Psoas muscle (tissue), 7 donors: ENCODE measurements at regions not wholly inside any gene's neighbourhood (a gene's known extent, or its start where the extent isn't known, plus 50 kb on each side); places are given as distances from the start of the nearest gene placed in this dataset.

ENCODE experiments used
- ATAC-seq, 4 donors: fragments of 200-7000 bp; cut with Tn5 transposase; one replicate each; pipeline ENCODE4 v1.9.1; 2020; ENCODE audit warnings: moderate library complexity in 3 of 4, mild to moderate bottlenecking in 2 of 4
- DNase-seq, 2 donors: peaks; one replicate each; pipeline ENCODE4 v3.0.0-alpha.2; 2020
- H3K27ac ChIP-seq: fragments of 200-600 bp; one replicate; pipeline ENCODE4 v1.8.0; 2022
- H3K27me3 ChIP-seq, 3 donors: fragments of 200-600 bp in 1 of 3; one replicate each; pipeline versions ENCODE4 v1.6.1 to v1.8.0; 2013 to 2022; ENCODE audit warnings: low read length in 2 of 3, mild to moderate bottlenecking in 2 of 3, moderate library complexity in 1 of 3; ENCODE audit not compliant: insufficient read depth in 3 of 3
- H3K36me3 ChIP-seq, 2 donors: fragments of 200-600 bp in 1 of 2; one replicate each; pipeline versions ENCODE4 v1.6.1 to v1.8.0; 2013 to 2022; ENCODE audit warnings: low read depth in 1 of 2, mild to moderate bottlenecking in 1 of 2, moderate library complexity in 1 of 2; ENCODE audit not compliant: insufficient read depth in 1 of 2
- H3K4me1 ChIP-seq: fragments of 200-600 bp; one replicate; pipeline ENCODE4 v1.8.0; 2022
- H3K4me3 ChIP-seq: fragments of 200-600 bp; one replicate; pipeline ENCODE4 v1.8.0; 2022; ENCODE audit warnings: mild to moderate bottlenecking
- H3K9me3 ChIP-seq: fragments of 200-600 bp; one replicate; pipeline ENCODE4 v1.8.0; 2022
- CTCF ChIP-seq: fragments of 200-600 bp; IDR thresholded peaks from one replicate; pipeline ENCODE4 v1.8.0; 2022; ENCODE audit warnings: antibody characterized with exemption
- WGBS, 3 donors: extraction: QIAGEN DNeasy Blood & Tissue Kit; methylation state at CpG; one replicate each; pipeline versions ENCODE4 v1.1.6 to v1.1.7; 2013; 5-methylcytosine and 5-hydroxymethylcytosine counted together
- intact Hi-C, 2 donors: fragments of 100-400 bp; cut with DNase I; formaldehyde crosslinking; loops; one replicate each; pipeline versions ENCODE4 v1.11.0 to v1.14.2; 2022
- donor health status: healthy with polysubstance abuse.
- donor health status: DM: no; HTN: no; CAD: no; lungs with moderate emphysema.
- donor health status: Bipolar disorder and iron deficiency.
- donor health status: healthy.
- donor health status: DM: yes; HTN: yes; CAD: no.
- donor health status: DM: no; HTN: no; CAD: no.
- donor health status: DM: yes; HTN: yes; CAD: no.

GRCh38 chr13:48773531-48774275 is 120.0 kb downstream of the CYSLTR2 start:
- no peak for TF ChIP-seq CTCF
- Histone ChIP-seq H3K36me3 (no peaks in the 10 kb centered on the region), H3K4me1 (no peaks in the 10 kb centered on the region), H3K9me3 (no peaks in the 10 kb centered on the region), H3K27ac (no peak overlapping the region), H3K27me3 (peaks cover 0 to 9% (median 0%) of the 10 kb centered on the region in 3 donors), H3K4me3 (no peak overlapping the region)
- no peak for ATAC-seq
- intact Hi-C loops = loop anchor here (5.0 to 10.0 kb wide), 3 partner anchors 189 to 441 kb away; no protein-coding TSS in a partner anchor
- DNase-seq = no peak
- 64 to 79% (median 78%) methylated on average over 2 of the region's 2 CpGs for WGBS, 3 donors

- intact Hi-C loops = loop anchor here in 1 of 2 donors (10.0 kb wide), 2 partner anchors 190 to 440 kb away; no protein-coding TSS in a partner anchor
- 91 to 94% (median 91%) methylated on average over 2 of the region's 2 CpGs for WGBS, 3 donors
- Histone ChIP-seq H3K4me3 (no peak overlapping the region), H3K27ac (no peak overlapping the region), H3K27me3 (peaks cover 0 to 9% (median 0%) of the 10 kb centered on the region in 3 donors), H3K9me3 (peaks cover 7% of the 10 kb centered on the region), H3K36me3 (no peaks in the 10 kb centered on the region), H3K4me1 (no peaks in the 10 kb centered on the region)
- no peak for TF ChIP-seq CTCF
- ATAC-seq = no peak
- DNase-seq = no peak
These were observed 121.6 kb downstream of the CYSLTR2 start for GRCh38 chr13:48775285-48775684.

GRCh38 chr13:48775804-48776203 is 122.1 kb downstream of the CYSLTR2 start:
- intact Hi-C loops = loop anchor here in 1 of 2 donors (10.0 kb wide), 2 partner anchors 191 to 441 kb away; no protein-coding TSS in a partner anchor
- DNase-seq (no peak), ATAC-seq (no peak)
- H3K9me3 ChIP-seq = peaks cover 12% of the 10 kb centered on the region
- no peaks in the 10 kb centered on the region for H3K4me1 ChIP-seq
- H3K27ac ChIP-seq = no peak overlapping the region
- 39 to 47% (median 39%) methylated on average over 4 of the region's 4 CpGs for WGBS, 3 donors
- no peak for TF ChIP-seq CTCF
- peaks cover 0 to 9% (median 0%) of the 10 kb centered on the region in 3 donors for H3K27me3 ChIP-seq
- H3K36me3 ChIP-seq = no peaks in the 10 kb centered on the region
- H3K4me3 ChIP-seq = no peak overlapping the region

- Histone ChIP-seq H3K27ac (no peak overlapping the region), H3K4me1 (no peaks in the 10 kb centered on the region), H3K27me3 (peaks cover 0 to 9% (median 0%) of the 10 kb centered on the region in 3 donors), H3K4me3 (no peak overlapping the region), H3K9me3 (peaks cover 17% of the 10 kb centered on the region), H3K36me3 (no peaks in the 10 kb centered on the region)
- intact Hi-C loops = loop anchor here in 1 of 2 donors (10.0 kb wide), 2 partner anchors 192 to 442 kb away; no protein-coding TSS in a partner anchor
- ATAC-seq (no peak), DNase-seq (no peak)
- 93 to 98% (median 93%) methylated on average over 1 of the region's 1 CpG for WGBS, 3 donors
- TF ChIP-seq CTCF = no peak
These were observed 122.7 kb downstream of the CYSLTR2 start for GRCh38 chr13:48776401-48776800.
